HUES6 (cell line): ENCODE measurements at regions not wholly inside any gene's neighbourhood (a gene's known extent, or its start where the extent isn't known, plus 50 kb on each side); places are given as distances from the start of the nearest gene placed in this dataset.
A peak's percentile ranks its signal among the peaks of the same experiment; 100 is the strongest.

Experiments
- H3K27ac ChIP-seq: 2 replicates; pipeline ENCODE4 v1.7.0; 2013; ENCODE audit warnings: low read depth, mild to moderate bottlenecking, low read length, inconsistent platforms
- H3K27me3 ChIP-seq: 2 replicates; pipeline ENCODE4 v1.6.1; 2013; ENCODE audit warnings: low read length; ENCODE audit not compliant: control insufficient read depth, insufficient read depth
- H3K36me3 ChIP-seq: 2 replicates; pipeline ENCODE4 v1.6.1; 2013; ENCODE audit warnings: low read length; ENCODE audit not compliant: control insufficient read depth, insufficient read depth
- H3K4me1 ChIP-seq: 2 replicates; pipeline ENCODE4 v1.6.1; 2013; ENCODE audit warnings: low read length; ENCODE audit not compliant: control insufficient read depth, insufficient read depth
- H3K4me3 ChIP-seq: 2 replicates; pipeline ENCODE4 v1.5.1; 2013; ENCODE audit warnings: low read depth, low read length
- H3K9ac ChIP-seq: one replicate; pipeline ENCODE4 v1.6.1; 2013; ENCODE audit warnings: mild to moderate bottlenecking, low read length
- H3K9me3 ChIP-seq: 2 replicates; pipeline ENCODE4 v1.6.1; 2013; ENCODE audit warnings: low read depth, low read length; ENCODE audit not compliant: control insufficient read depth, insufficient read depth

DNA sequence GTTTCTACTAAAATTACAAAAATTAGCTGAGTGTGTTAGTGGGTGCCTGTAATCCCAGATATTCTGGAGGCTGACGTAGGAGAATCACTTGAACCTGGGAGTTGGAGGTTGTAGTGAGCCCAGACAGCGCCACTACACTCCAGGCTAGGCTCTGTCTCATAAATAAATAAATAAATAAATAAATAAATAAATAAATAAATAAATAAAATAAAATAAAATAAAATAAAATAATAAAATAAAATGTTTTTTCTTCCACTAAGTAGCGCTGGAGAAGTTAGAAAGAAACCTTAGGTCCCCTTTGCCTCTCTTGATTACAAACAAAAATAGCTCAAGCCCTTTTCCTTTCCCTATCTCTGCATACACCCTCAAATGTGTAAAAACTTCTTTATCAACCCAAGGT lies 525.9 kb downstream of the IPMK start:
- H3K36me3 ChIP-seq: no peaks in the 10 kb centered on the region
- no peak overlapping the region for H3K9ac ChIP-seq
- no peak overlapping the region for H3K27ac ChIP-seq
- H3K27me3 ChIP-seq: no peaks in the 10 kb centered on the region
- no peaks in the 10 kb centered on the region for H3K4me1 ChIP-seq
- peaks cover 3% of the 10 kb centered on the region; the same call in 1 of the 2 replicates for H3K9me3 ChIP-seq
- no peak overlapping the region for H3K4me3 ChIP-seq

GRCh38 chr10:57723305-57723704 lies 544.4 kb downstream of the IPMK start:
- peaks cover 3% of the 10 kb centered on the region; the same call in 1 of the 2 replicates for H3K9me3 ChIP-seq
- peaks cover 11% of the 10 kb centered on the region; the same call in 1 of the 2 replicates for H3K4me1 ChIP-seq
- no peak overlapping the region for H3K9ac ChIP-seq
- H3K27me3 ChIP-seq: no peaks in the 10 kb centered on the region
- H3K36me3 ChIP-seq: no peaks in the 10 kb centered on the region
- no peak overlapping the region for H3K4me3 ChIP-seq
- H3K27ac ChIP-seq: 0 out of 2 replicates have a peak overlapping the region, but pooled peaks have one; percentile 61

DNA sequence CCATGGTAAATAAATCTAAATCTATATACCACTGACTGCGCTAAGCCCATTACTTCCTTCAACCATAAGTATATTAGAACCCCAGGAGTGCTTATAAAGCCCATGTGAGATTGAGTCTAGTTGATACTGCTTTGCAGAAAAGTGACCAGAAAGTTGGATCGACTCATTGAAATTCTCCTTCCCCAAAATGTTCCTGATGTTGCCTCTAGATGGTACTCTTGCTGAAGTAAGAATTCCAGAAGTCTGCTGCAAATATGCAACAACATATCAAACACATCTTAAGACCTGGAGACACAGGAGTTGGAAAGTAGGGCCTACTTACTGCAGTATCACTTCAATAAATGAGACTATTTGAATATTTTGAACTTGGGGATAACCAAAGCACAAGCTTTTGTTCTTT lies 550.8 kb downstream of the IPMK start:
- H3K9me3 ChIP-seq: peaks cover 3% of the 10 kb centered on the region; the same call in 1 of the 2 replicates
- no peak overlapping the region for H3K27ac ChIP-seq
- no peak overlapping the region for H3K9ac ChIP-seq
- H3K36me3 ChIP-seq: no peaks in the 10 kb centered on the region
- H3K27me3 ChIP-seq: no peaks in the 10 kb centered on the region
- H3K4me3 ChIP-seq: no peak overlapping the region
- no peaks in the 10 kb centered on the region for H3K4me1 ChIP-seq

- no peaks in the 10 kb centered on the region for H3K36me3 ChIP-seq
- H3K9me3 ChIP-seq: no peaks in the 10 kb centered on the region; the same call in 1 of the 2 replicates
- H3K4me3 ChIP-seq: no peak overlapping the region
- no peaks in the 10 kb centered on the region for H3K4me1 ChIP-seq
- H3K27me3 ChIP-seq: no peaks in the 10 kb centered on the region
- no peak overlapping the region for H3K27ac ChIP-seq
- H3K9ac ChIP-seq: no peak overlapping the region
These were observed 552.5 kb downstream of the IPMK start for GRCh38 chr10:57715233-57715632.

GRCh38 chr10:57707300-57707658 lies 560.4 kb downstream of the IPMK start:
- Histone ChIP-seq H3K27ac (no peak overlapping the region), H3K4me1 (peaks cover 11% of the 10 kb centered on the region), H3K36me3 (no peaks in the 10 kb centered on the region), H3K9me3 (no peaks in the 10 kb centered on the region), H3K9ac (no peak overlapping the region), H3K27me3 (no peaks in the 10 kb centered on the region), H3K4me3 (no peak overlapping the region)

GRCh38 chr10:57706576-57707299 lies 561.0 kb downstream of the IPMK start:
- Histone ChIP-seq H3K27me3 (no peaks in the 10 kb centered on the region), H3K36me3 (no peaks in the 10 kb centered on the region), H3K4me3 (no peak overlapping the region), H3K4me1 (peaks cover 11% of the 10 kb centered on the region), H3K9ac (no peak overlapping the region), H3K27ac (no peak overlapping the region), H3K9me3 (no peaks in the 10 kb centered on the region)

GRCh38 chr10:57706016-57706415 lies 561.7 kb downstream of the IPMK start:
- peaks cover 11% of the 10 kb centered on the region for H3K4me1 ChIP-seq
- H3K4me3 ChIP-seq: no peak overlapping the region
- H3K9me3 ChIP-seq: no peaks in the 10 kb centered on the region
- no peak overlapping the region for H3K27ac ChIP-seq
- no peak overlapping the region for H3K9ac ChIP-seq
- no peaks in the 10 kb centered on the region for H3K36me3 ChIP-seq
- H3K27me3 ChIP-seq: no peaks in the 10 kb centered on the region

GRCh38 chr10:57699944-57700343 lies 567.8 kb downstream of the IPMK start:
- no peaks in the 10 kb centered on the region; the same call in 1 of the 2 replicates for H3K4me1 ChIP-seq
- no peaks in the 10 kb centered on the region for H3K36me3 ChIP-seq

GRCh38 chr10:57696641-57697040 lies 571.1 kb downstream of the IPMK start:
- Histone ChIP-seq H3K27ac (no peak overlapping the region), H3K9ac (no peak overlapping the region), H3K36me3 (no peaks in the 10 kb centered on the region), H3K4me1 (no peaks in the 10 kb centered on the region), H3K9me3 (no peaks in the 10 kb centered on the region), H3K27me3 (no peaks in the 10 kb centered on the region), H3K4me3 (no peak overlapping the region)

More at GRCh38 chr10:57699944-57700343, 567.8 kb downstream of the IPMK start:
- H3K27me3 ChIP-seq: no peaks in the 10 kb centered on the region
- no peak overlapping the region for H3K4me3 ChIP-seq
- no peak overlapping the region for H3K9ac ChIP-seq
- no peak overlapping the region for H3K27ac ChIP-seq
- no peaks in the 10 kb centered on the region for H3K9me3 ChIP-seq

DNA sequence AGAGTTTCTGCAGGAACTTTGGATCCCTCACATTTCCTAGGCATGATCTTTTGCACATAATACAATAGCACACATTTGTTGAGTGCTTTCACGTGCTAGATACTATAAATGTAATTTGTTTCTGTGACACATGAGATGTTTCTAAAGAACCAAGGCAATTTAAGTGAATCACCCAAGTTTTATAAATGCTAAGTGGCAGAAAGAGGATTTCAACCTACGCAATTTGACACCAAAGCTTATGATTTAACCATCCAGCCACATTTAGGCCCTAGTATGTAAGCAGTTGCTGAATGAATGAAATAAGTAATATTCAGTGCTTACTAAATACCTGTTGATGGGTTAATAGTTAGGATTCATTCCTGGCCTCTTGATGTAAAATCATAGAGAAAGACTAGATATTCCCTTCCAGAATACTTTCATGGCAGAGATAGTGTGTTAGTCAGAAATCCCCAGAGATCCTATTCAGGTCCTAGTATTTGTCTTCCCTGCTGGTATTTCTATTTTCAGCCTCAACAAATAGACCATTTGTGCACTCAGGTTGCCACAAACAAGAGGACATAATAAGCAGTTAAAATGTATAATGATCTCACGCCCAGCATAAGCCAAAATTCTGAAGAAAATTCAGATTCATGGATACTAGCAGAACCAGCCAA lies 572.6 kb downstream of the IPMK start:
- Histone ChIP-seq H3K4me1 (no peaks in the 10 kb centered on the region), H3K9me3 (no peaks in the 10 kb centered on the region), H3K9ac (no peak overlapping the region), H3K27ac (no peak overlapping the region), H3K36me3 (no peaks in the 10 kb centered on the region), H3K27me3 (no peaks in the 10 kb centered on the region), H3K4me3 (no peak overlapping the region)

DNA sequence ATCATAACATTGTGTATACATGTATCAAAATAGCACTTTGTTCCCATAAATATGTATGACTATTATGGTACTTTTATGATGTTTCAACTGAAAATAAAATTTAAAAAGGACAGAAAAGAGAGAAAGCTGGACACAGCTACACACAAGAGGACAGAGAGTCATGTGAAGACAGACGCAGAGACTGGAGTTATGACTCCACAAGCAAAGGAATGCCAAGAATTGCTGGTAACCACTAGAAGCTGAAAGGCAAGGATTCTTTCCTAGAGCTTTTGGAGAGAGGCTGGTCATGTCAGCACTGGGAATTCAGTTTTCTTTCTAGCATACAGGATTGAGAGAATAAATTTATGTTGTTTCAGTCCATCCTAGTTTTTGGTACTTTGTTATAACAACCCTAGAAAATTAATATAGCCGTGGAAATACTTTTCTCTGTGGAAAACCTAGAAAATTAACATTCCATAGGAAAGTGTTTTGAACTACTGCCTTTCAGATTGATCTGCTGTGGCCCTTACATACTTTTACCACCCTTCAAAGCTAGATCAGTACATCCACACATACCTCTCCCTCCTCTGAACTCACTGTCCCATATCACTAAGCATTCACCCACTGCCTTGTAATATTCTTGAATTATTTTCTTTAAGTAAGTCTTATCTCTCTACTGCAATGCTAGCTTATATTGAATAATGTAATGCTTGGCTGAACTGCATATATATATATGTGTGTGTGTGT lies 575.3 kb downstream of the IPMK start:
- H3K4me3 ChIP-seq: no peak overlapping the region
- no peak overlapping the region for H3K27ac ChIP-seq

More for the DNA sequence above, 575.3 kb downstream of the IPMK start:
- no peak overlapping the region for H3K9ac ChIP-seq
- no peaks in the 10 kb centered on the region for H3K27me3 ChIP-seq
- H3K9me3 ChIP-seq: no peaks in the 10 kb centered on the region
- H3K36me3 ChIP-seq: no peaks in the 10 kb centered on the region
- H3K4me1 ChIP-seq: no peaks in the 10 kb centered on the region
